ENCODE measurements at regions not wholly inside any gene's neighbourhood (a gene's known extent, or its start where the extent isn't known, plus 50 kb on each side); places are given as distances from the start of the nearest gene placed in this dataset.

DNA sequence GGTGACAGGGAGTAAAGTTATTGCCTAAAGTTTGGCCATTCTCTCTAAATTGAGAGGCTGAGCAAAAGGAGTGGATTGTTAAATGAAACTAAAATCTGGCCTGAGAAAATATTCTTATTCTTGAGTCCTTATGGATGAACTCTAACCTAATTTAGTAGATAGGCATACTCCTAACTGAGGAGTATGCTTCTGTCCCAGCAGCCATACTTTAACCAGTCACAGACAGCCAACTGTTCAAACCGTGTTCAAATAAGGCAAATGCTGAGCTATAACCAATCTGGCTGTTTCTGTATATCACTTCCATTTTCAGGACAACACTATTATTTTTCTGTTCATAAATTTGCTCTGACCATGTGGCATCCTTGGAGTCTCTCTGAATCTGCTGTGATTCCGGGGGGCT, 75.9 kb upstream of the RERGL start:
- Histone ChIP-seq H3F3A (replicated peaks; ENCODE audit: low read depth) (no peaks in the 10 kb centered on the region), H3K9me2 (ENCODE audit: insufficient read depth) (no peaks in the 10 kb centered on the region; the same call in 1 of the 2 replicates), H3K36me3 (ENCODE audit: insufficient read depth) (no peaks in the 10 kb centered on the region), H3K27ac (ENCODE audit: low read depth) (no peak overlapping the region), H2AFZ (no peak overlapping the region), H3K4me2 (no peak overlapping the region), H3K4me3 (no peak overlapping the region), H3K4me1 (ENCODE audit: insufficient read depth) (no peaks in the 10 kb centered on the region), H4K20me1 (replicated peaks; ENCODE audit: insufficient read depth) (no peaks in the 10 kb centered on the region), H3K27me3 (ENCODE audit: insufficient read depth) (no peaks in the 10 kb centered on the region), H3K79me2 (replicated peaks; ENCODE audit: insufficient read depth) (no peaks in the 10 kb centered on the region)
- H3K9me3 Mint-ChIP-seq, result peaks cover 3% of the 10 kb centered on the region; the same call in 2 of the 3 replicates
- ATAC-seq (no peak), DNase-seq (ENCODE audit: low spot score) (no peak)
- H3K27me3 Mint-ChIP-seq (ENCODE audit: insufficient read depth, low read depth, poor library complexity), result no peaks in the 10 kb centered on the region
- no peak overlapping the region for H3K4me3 Mint-ChIP-seq
- no peak for TF ChIP-seq ZNF114 (CRISPR knock-in tag; IDR thresholded peaks at IDR 0.05)
- TF ChIP-seq, protein P1, sequence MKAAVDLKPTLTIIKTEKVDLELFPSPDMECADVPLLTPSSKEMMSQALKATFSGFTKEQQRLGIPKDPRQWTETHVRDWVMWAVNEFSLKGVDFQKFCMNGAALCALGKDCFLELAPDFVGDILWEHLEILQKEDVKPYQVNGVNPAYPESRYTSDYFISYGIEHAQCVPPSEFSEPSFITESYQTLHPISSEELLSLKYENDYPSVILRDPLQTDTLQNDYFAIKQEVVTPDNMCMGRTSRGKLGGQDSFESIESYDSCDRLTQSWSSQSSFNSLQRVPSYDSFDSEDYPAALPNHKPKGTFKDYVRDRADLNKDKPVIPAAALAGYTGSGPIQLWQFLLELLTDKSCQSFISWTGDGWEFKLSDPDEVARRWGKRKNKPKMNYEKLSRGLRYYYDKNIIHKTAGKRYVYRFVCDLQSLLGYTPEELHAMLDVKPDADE (IDR thresholded peaks at IDR 0.05), result no peak
- TF ChIP-seq NANOG (IDR thresholded peaks at IDR 0.05; ENCODE audit: borderline replicate concordance), result no peak
- no peak for TF ChIP-seq STAT1 (IDR thresholded peaks at IDR 0.05; ENCODE audit: unreplicated experiment)
- no peak for TF ChIP-seq CREB1 (CRISPR knock-in tag; IDR thresholded peaks at IDR 0.05; ENCODE audit: low read depth)
- no peak for TF ChIP-seq JUNB (IDR thresholded peaks at IDR 0.05; ENCODE audit: unreplicated experiment)
- TF ChIP-seq ZNF331 (CRISPR knock-in tag; IDR thresholded peaks at IDR 0.05; ENCODE audit: low read depth), result no peak
- TF ChIP-seq, protein P2, sequence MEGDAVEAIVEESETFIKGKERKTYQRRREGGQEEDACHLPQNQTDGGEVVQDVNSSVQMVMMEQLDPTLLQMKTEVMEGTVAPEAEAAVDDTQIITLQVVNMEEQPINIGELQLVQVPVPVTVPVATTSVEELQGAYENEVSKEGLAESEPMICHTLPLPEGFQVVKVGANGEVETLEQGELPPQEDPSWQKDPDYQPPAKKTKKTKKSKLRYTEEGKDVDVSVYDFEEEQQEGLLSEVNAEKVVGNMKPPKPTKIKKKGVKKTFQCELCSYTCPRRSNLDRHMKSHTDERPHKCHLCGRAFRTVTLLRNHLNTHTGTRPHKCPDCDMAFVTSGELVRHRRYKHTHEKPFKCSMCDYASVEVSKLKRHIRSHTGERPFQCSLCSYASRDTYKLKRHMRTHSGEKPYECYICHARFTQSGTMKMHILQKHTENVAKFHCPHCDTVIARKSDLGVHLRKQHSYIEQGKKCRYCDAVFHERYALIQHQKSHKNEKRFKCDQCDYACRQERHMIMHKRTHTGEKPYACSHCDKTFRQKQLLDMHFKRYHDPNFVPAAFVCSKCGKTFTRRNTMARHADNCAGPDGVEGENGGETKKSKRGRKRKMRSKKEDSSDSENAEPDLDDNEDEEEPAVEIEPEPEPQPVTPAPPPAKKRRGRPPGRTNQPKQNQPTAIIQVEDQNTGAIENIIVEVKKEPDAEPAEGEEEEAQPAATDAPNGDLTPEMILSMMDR (conservative IDR thresholded peaks at IDR 0.05; ENCODE audit: low read depth in 2 of 2), result no peak
- TF ChIP-seq, protein P3, sequence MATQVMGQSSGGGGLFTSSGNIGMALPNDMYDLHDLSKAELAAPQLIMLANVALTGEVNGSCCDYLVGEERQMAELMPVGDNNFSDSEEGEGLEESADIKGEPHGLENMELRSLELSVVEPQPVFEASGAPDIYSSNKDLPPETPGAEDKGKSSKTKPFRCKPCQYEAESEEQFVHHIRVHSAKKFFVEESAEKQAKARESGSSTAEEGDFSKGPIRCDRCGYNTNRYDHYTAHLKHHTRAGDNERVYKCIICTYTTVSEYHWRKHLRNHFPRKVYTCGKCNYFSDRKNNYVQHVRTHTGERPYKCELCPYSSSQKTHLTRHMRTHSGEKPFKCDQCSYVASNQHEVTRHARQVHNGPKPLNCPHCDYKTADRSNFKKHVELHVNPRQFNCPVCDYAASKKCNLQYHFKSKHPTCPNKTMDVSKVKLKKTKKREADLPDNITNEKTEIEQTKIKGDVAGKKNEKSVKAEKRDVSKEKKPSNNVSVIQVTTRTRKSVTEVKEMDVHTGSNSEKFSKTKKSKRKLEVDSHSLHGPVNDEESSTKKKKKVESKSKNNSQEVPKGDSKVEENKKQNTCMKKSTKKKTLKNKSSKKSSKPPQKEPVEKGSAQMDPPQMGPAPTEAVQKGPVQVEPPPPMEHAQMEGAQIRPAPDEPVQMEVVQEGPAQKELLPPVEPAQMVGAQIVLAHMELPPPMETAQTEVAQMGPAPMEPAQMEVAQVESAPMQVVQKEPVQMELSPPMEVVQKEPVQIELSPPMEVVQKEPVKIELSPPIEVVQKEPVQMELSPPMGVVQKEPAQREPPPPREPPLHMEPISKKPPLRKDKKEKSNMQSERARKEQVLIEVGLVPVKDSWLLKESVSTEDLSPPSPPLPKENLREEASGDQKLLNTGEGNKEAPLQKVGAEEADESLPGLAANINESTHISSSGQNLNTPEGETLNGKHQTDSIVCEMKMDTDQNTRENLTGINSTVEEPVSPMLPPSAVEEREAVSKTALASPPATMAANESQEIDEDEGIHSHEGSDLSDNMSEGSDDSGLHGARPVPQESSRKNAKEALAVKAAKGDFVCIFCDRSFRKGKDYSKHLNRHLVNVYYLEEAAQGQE (IDR thresholded peaks at IDR 0.05; ENCODE audit: unreplicated experiment), result no peak
- no peak for TF ChIP-seq EZH2 (IDR thresholded peaks at IDR 0.05; ENCODE audit: low read depth, unreplicated experiment)
- TF ChIP-seq POLR2AphosphoS5 (IDR thresholded peaks at IDR 0.05; ENCODE audit: low read depth), result no peak
- TF ChIP-seq, protein P4, sequence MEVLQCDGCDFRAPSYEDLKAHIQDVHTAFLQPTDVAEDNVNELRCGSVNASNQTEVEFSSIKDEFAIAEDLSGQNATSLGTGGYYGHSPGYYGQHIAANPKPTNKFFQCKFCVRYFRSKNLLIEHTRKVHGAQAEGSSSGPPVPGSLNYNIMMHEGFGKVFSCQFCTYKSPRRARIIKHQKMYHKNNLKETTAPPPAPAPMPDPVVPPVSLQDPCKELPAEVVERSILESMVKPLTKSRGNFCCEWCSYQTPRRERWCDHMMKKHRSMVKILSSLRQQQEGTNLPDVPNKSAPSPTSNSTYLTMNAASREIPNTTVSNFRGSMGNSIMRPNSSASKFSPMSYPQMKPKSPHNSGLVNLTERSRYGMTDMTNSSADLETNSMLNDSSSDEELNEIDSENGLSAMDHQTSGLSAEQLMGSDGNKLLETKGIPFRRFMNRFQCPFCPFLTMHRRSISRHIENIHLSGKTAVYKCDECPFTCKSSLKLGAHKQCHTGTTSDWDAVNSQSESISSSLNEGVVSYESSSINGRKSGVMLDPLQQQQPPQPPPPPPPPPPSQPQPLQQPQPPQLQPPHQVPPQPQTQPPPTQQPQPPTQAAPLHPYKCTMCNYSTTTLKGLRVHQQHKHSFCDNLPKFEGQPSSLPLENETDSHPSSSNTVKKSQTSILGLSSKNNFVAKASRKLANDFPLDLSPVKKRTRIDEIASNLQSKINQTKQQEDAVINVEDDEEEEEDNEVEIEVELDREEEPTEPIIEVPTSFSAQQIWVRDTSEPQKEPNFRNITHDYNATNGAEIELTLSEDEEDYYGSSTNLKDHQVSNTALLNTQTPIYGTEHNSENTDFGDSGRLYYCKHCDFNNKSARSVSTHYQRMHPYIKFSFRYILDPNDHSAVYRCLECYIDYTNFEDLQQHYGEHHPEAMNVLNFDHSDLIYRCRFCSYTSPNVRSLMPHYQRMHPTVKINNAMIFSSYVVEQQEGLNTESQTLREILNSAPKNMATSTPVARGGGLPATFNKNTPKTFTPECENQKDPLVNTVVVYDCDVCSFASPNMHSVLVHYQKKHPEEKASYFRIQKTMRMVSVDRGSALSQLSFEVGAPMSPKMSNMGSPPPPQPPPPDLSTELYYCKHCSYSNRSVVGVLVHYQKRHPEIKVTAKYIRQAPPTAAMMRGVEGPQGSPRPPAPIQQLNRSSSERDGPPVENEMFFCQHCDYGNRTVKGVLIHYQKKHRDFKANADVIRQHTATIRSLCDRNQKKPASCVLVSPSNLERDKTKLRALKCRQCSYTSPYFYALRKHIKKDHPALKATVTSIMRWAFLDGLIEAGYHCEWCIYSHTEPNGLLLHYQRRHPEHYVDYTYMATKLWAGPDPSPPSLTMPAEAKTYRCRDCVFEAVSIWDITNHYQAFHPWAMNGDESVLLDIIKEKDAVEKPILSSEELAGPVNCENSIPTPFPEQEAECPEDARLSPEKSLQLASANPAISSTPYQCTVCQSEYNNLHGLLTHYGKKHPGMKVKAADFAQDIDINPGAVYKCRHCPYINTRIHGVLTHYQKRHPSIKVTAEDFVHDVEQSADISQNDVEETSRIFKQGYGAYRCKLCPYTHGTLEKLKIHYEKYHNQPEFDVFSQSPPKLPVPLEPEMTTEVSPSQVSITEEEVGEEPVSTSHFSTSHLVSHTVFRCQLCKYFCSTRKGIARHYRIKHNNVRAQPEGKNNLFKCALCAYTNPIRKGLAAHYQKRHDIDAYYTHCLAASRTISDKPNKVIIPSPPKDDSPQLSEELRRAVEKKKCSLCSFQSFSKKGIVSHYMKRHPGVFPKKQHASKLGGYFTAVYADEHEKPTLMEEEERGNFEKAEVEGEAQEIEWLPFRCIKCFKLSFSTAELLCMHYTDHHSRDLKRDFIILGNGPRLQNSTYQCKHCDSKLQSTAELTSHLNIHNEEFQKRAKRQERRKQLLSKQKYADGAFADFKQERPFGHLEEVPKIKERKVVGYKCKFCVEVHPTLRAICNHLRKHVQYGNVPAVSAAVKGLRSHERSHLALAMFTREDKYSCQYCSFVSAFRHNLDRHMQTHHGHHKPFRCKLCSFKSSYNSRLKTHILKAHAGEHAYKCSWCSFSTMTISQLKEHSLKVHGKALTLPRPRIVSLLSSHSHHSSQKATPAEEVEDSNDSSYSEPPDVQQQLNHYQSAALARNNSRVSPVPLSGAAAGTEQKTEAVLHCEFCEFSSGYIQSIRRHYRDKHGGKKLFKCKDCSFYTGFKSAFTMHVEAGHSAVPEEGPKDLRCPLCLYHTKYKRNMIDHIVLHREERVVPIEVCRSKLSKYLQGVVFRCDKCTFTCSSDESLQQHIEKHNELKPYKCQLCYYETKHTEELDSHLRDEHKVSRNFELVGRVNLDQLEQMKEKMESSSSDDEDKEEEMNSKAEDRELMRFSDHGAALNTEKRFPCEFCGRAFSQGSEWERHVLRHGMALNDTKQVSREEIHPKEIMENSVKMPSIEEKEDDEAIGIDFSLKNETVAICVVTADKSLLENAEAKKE (CRISPR knock-in tag; IDR thresholded peaks at IDR 0.05), result no peak
- TF ChIP-seq EZH2phosphoT487 (IDR thresholded peaks at IDR 0.05; ENCODE audit: unreplicated experiment), result no peak
- no peaks in the 10 kb centered on the region for H3K4me1 Mint-ChIP-seq
- H3K27ac Mint-ChIP-seq, result no peak overlapping the region
- peaks cover 4% of the 10 kb centered on the region; the same call in 1 of the 3 replicates for H3K36me3 Mint-ChIP-seq (ENCODE audit: low read depth)
